ENCODE measurements at regions not wholly inside any gene's neighbourhood (a gene's known extent, or its start where the extent isn't known, plus 50 kb on each side); places are given as distances from the start of the nearest gene placed in this dataset.

GRCh38 chr6:19004176-19004575 is 617.0 kb downstream of the RNF144B start:
- H3K4me1 ChIP-seq (ENCODE audit: low read depth) = no peaks in the 10 kb centered on the region
- no peaks in the 10 kb centered on the region for H3K36me3 ChIP-seq (ENCODE audit: low read depth)
- no peak for TF ChIP-seq CTCF (IDR thresholded peaks at IDR 0.05)
- no peak for ATAC-seq
- no peaks in the 10 kb centered on the region for H3K9me3 ChIP-seq
- no peak for DNase-seq
- intact Hi-C loops (cut with DNase I, micrococcal nuclease) = no loop called here
- H3K4me3 ChIP-seq = no peak overlapping the region

- Histone ChIP-seq H3K36me3 (ENCODE audit: low read depth) (no peaks in the 10 kb centered on the region), H3K4me3 (no peak overlapping the region), H3K9me3 (no peaks in the 10 kb centered on the region), H3K4me1 (ENCODE audit: low read depth) (no peaks in the 10 kb centered on the region)
- DNase-seq (no peak), ATAC-seq (no peak)
- intact Hi-C loops (cut with DNase I, micrococcal nuclease) = no loop called here
- no peak for TF ChIP-seq CTCF (IDR thresholded peaks at IDR 0.05)
These were observed 622.6 kb downstream of the RNF144B start for GRCh38 chr6:19009769-19010168.

GRCh38 chr6:19013026-19013705 is 626.0 kb downstream of the RNF144B start:
- ATAC-seq (no peak), DNase-seq (no peak)
- TF ChIP-seq CTCF (IDR thresholded peaks at IDR 0.05) = no peak
- Histone ChIP-seq H3K4me1 (ENCODE audit: low read depth) (no peaks in the 10 kb centered on the region), H3K36me3 (ENCODE audit: low read depth) (no peaks in the 10 kb centered on the region), H3K4me3 (no peak overlapping the region), H3K9me3 (no peaks in the 10 kb centered on the region)
- intact Hi-C loops (cut with DNase I, micrococcal nuclease) = no loop called here

GRCh38 chr6:19024737-19025136 is 637.6 kb downstream of the RNF144B start:
- no peak for TF ChIP-seq CTCF (IDR thresholded peaks at IDR 0.05)
- peak; percentile 30 for ATAC-seq
- DNase-seq = peak in 1 of 3 donors; percentile 21
- Histone ChIP-seq H3K4me3 (no peak overlapping the region), H3K4me1 (ENCODE audit: low read depth) (no peaks in the 10 kb centered on the region), H3K36me3 (ENCODE audit: low read depth) (no peaks in the 10 kb centered on the region), H3K9me3 (no peaks in the 10 kb centered on the region)
- intact Hi-C loops (cut with DNase I, micrococcal nuclease) = no loop called here

GRCh38 chr6:19028201-19028600 is 641.1 kb downstream of the RNF144B start:
- DNase-seq (no peak), ATAC-seq (no peak)
- intact Hi-C loops (cut with DNase I, micrococcal nuclease) = no loop called here
- H3K9me3 ChIP-seq = no peaks in the 10 kb centered on the region
- no peak overlapping the region for H3K4me3 ChIP-seq
- no peak for TF ChIP-seq CTCF (IDR thresholded peaks at IDR 0.05)
- no peaks in the 10 kb centered on the region for H3K4me1 ChIP-seq (ENCODE audit: low read depth)
- no peaks in the 10 kb centered on the region for H3K36me3 ChIP-seq (ENCODE audit: low read depth)
